GM12874 (cell line): ENCODE measurements at regions not wholly inside any gene's neighbourhood (a gene's known extent, or its start where the extent isn't known, plus 50 kb on each side); places are given as distances from the start of the nearest gene placed in this dataset.

Source experiments
- TF ChIP-seq, protein P1 (sequence below): IDR thresholded peaks from 2 replicates; pipeline ENCODE4 v1.5.1; 2011; ENCODE audit warnings: low read depth, mild to moderate bottlenecking, control low read depth, low read length, moderate library complexity; ENCODE audit not compliant: insufficient read depth

DNA sequence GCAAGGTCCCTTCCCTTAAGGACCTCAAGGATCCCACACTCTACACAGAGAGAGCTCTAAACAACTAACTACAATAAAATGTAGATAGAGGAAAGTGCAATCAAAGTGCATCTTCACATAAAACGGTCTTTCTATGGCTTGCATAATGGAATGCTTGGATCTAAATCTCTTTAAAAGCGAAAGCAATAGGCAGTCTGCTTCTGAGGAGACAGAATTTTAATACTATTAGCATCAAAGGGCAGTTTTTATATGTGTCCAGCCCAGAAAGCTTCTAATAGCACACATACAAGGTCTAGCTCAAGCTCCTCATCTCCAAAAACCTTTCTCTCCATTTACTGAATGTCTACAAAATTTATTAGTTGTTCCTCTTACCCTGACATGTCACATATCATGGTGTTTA lies 101.5 kb upstream of the C1GALT1 start:
- TF ChIP-seq, protein P1, sequence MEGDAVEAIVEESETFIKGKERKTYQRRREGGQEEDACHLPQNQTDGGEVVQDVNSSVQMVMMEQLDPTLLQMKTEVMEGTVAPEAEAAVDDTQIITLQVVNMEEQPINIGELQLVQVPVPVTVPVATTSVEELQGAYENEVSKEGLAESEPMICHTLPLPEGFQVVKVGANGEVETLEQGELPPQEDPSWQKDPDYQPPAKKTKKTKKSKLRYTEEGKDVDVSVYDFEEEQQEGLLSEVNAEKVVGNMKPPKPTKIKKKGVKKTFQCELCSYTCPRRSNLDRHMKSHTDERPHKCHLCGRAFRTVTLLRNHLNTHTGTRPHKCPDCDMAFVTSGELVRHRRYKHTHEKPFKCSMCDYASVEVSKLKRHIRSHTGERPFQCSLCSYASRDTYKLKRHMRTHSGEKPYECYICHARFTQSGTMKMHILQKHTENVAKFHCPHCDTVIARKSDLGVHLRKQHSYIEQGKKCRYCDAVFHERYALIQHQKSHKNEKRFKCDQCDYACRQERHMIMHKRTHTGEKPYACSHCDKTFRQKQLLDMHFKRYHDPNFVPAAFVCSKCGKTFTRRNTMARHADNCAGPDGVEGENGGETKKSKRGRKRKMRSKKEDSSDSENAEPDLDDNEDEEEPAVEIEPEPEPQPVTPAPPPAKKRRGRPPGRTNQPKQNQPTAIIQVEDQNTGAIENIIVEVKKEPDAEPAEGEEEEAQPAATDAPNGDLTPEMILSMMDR: no peak

DNA sequence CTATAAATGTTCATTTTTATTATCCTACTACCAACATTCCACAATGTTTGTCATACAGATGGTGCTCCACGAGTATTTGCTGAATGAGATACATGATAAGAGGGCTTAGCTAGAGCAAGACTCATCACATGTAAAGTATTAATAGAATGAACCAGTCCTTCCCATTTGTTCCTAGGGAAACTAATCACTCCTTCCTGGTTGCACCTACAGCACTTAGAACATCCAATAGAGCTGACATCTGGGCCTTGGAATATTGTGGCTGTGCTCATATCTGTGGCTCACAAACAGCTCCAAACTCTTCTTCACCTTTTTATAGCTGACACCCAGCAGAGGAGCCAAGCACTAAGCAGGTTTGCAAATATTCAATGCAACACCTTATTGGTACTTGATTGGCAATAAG lies 91.9 kb upstream of the C1GALT1 start:
- TF ChIP-seq, protein P1: no peak

DNA sequence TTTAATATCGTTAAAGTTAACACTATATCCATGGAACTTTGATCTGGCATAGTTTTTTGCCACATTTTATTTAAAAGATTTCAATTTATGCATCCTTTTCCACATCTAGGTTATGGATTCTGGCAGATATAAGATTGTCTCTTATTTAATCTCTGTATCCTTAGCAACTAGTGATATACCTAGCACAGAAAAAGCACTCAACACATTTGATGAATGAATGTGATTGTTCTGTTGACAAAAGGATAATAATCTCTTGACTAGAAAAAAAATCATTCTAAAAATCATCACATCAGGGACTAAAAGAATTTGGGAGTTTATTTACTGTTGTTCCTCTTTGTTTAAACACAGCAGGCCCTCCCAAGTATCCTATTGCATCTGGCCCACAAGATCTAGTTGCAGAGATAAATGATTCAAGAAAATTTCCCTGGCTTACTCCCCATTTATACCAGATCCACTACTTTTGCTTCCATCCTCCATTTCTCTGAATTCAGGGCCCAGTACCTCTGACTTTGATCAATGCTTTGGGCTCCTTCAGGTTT lies 84.0 kb upstream of the C1GALT1 start:
- TF ChIP-seq, protein P1: no peak

DNA sequence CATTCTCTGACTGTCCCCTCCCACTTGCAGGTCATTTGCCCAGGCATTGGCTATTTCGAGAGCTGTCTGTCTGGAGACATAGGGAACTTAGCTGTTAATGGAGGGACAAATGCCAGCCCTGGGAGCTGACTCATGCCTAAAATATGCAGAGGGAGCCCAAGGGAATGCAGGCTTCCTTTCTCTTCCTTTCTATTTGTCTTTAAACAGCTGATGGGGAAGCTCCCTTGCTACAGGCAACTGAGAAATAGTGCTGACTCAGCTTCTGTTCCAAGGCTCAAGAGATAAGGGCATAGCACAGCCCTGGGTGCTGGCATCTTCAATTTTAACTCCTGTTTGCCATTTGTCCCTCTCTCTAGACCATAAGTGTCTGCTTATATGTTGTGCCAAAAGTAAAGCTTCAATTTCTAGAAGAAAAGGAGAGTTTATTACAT lies 82.7 kb upstream of the C1GALT1 start:
- TF ChIP-seq, protein P1: no peak

DNA sequence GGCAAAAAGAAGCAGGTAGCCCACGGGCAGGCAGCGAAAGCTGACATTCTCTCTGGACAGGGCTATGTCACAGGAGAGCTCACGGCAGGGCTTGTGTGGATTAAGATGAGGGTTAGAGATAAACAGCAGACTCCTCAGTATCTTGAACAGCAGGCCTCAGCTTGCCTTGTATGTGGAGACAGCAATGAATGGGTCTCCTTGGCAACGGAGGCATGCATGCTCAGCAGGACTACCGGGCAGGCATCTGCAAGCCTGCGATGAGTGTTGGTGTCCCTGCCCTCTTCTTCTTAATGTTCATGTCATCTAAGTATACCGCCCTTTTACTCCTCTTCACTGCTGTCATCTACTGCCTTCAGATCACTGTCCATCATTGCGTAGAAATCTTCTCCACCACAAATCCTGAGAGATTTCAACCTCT lies 81.9 kb upstream of the C1GALT1 start:
- TF ChIP-seq, protein P1: no peak

DNA sequence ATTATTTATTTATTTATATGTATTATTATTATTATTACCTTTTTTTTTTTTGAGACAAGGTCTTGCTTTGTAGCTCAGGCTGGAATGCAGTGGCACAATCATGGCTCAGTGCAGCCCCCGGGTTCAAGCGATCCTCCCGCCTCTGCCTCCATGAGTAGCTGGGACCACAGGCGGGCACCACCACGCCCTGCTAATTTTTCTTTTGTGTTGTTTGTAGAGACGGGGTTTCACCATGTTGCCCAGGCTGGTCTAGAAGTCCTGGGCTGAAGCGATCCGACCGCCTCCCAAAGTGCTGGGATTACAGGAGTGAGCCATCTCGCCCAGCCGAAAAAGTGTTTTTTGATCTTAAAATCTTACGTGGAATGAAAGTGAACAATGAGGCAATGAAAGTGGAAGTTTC lies 79.4 kb upstream of the C1GALT1 start:
- TF ChIP-seq, protein P1: no peak

DNA sequence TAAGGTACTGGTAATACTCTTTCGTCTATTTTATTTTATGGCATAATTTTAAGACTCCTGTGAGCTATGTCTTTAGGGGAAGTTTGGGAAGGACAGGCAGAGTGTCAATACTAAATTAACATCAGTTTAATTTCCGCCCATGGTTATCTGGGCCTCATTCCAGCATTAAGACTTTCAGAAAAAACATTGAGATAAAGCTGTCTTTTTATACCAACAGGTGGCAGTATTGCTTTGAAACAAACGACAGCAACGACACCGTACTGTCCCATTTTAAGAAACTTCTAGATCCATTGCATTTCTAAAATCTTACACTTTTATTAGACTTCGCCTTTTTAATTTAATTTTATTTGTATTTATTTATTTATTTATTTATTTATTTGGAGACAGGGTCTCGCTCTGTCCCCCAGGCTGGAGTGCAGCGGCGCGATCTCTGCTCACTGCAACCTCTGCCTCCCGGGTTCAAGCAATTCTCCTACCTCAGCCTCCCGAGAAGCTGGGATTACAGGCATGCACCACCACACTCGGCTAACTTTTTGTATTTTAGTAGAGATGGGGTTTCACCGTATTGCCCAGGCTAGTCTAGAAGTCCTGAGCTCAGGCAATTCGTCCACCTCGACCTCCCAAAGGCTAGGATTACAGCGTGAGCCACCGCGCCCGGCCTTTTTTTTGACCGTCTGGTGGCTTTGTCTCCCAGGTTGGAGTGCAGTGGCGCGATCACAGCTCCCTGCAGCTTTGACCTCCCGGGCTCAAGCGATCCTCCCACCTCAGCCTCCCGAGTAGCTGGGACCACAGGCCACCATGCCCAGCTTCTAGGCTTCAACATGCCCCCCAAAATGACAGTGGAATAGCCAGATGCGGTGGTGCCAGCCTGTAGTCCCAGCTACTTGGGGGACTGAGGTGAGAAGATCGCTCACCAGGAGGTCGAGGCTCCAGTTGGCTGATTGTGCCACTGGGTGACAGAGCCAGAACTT lies 78.7 kb upstream of the C1GALT1 start:
- TF ChIP-seq, protein P1: peak; percentile 32; the same call in 1 of the 2 replicates
